ENCODE measurements at regions not wholly inside any gene's neighbourhood (a gene's known extent, or its start where the extent isn't known, plus 50 kb on each side); places are given as distances from the start of the nearest gene placed in this dataset.

DNA sequence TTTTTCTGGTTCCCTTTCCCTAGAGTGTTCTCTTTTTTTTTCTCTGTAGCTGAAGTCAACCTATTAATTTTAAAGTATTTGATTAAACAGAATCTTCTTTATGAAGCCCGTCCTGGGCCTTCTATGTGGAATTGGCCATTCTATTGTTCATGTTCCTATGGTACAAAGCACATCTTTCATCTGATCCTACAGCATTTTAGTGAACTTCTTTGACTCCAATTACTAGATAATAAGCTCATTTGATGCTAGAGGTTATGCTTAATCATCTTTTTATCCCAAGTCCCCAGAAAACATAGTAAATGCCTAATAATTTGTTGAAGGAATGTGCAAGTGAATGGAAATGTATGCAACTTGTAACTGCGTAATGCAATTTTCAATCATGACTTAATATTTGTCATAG, 472.0 kb upstream of the KLF6 start:
- TF ChIP-seq, protein P1, sequence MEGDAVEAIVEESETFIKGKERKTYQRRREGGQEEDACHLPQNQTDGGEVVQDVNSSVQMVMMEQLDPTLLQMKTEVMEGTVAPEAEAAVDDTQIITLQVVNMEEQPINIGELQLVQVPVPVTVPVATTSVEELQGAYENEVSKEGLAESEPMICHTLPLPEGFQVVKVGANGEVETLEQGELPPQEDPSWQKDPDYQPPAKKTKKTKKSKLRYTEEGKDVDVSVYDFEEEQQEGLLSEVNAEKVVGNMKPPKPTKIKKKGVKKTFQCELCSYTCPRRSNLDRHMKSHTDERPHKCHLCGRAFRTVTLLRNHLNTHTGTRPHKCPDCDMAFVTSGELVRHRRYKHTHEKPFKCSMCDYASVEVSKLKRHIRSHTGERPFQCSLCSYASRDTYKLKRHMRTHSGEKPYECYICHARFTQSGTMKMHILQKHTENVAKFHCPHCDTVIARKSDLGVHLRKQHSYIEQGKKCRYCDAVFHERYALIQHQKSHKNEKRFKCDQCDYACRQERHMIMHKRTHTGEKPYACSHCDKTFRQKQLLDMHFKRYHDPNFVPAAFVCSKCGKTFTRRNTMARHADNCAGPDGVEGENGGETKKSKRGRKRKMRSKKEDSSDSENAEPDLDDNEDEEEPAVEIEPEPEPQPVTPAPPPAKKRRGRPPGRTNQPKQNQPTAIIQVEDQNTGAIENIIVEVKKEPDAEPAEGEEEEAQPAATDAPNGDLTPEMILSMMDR (IDR thresholded peaks at IDR 0.05), result no peak
- TF ChIP-seq SIN3A (IDR thresholded peaks at IDR 0.05; ENCODE audit: borderline replicate concordance, insufficient read depth, low read depth, low read length) (no peak), TCF7L2 (IDR thresholded peaks at IDR 0.05; ENCODE audit: low read depth, low read length) (no peak)
- TF ChIP-seq, protein P2, sequence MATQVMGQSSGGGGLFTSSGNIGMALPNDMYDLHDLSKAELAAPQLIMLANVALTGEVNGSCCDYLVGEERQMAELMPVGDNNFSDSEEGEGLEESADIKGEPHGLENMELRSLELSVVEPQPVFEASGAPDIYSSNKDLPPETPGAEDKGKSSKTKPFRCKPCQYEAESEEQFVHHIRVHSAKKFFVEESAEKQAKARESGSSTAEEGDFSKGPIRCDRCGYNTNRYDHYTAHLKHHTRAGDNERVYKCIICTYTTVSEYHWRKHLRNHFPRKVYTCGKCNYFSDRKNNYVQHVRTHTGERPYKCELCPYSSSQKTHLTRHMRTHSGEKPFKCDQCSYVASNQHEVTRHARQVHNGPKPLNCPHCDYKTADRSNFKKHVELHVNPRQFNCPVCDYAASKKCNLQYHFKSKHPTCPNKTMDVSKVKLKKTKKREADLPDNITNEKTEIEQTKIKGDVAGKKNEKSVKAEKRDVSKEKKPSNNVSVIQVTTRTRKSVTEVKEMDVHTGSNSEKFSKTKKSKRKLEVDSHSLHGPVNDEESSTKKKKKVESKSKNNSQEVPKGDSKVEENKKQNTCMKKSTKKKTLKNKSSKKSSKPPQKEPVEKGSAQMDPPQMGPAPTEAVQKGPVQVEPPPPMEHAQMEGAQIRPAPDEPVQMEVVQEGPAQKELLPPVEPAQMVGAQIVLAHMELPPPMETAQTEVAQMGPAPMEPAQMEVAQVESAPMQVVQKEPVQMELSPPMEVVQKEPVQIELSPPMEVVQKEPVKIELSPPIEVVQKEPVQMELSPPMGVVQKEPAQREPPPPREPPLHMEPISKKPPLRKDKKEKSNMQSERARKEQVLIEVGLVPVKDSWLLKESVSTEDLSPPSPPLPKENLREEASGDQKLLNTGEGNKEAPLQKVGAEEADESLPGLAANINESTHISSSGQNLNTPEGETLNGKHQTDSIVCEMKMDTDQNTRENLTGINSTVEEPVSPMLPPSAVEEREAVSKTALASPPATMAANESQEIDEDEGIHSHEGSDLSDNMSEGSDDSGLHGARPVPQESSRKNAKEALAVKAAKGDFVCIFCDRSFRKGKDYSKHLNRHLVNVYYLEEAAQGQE (IDR thresholded peaks at IDR 0.05; ENCODE audit: insufficient read depth in 1 of 2, low read depth in 2 of 2, low read length in 1 of 2), result no peak

Measured in Panc1 (cell line).